HG03060 (cell line): ENCODE measurements at regions not wholly inside any gene's neighbourhood (a gene's known extent, or its start where the extent isn't known, plus 50 kb on each side); places are given as distances from the start of the nearest gene placed in this dataset.

Source experiments
- ATAC-seq: cut with Tn5 transposase; IDR thresholded peaks from one replicate; pipeline ENCODE4 v1.9.1; 2021; ENCODE audit warnings: low read depth, moderate number of reproducible peaks; ENCODE audit not compliant: unreplicated experiment

- ATAC-seq = no peak
These were observed 502.5 kb downstream of the SPRY1 start for GRCh38 chr4:123898946-123899666.

DNA sequence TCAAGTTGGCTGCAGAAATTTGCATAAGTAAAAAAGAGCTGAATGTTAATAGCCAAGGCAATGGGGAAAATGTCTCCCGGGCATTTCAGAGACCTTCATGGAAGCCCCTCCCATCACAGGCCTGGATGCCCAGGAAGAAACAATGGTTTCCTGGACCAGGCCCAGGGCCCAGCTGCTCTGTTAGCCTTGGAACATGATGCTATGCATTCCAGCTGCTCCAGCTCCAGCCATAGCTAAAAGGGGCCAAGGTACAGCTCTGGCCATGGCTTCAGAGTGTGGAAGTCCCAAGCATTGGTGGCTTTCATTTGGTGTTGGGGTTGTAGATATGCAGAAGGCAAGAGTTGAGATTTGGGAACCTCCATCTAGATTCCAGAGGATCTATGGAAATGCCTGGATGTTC lies 508.3 kb downstream of the SPRY1 start:
- ATAC-seq = no peak

GRCh38 chr4:123913598-123913997 lies 517.0 kb downstream of the SPRY1 start:
- no peak for ATAC-seq

DNA sequence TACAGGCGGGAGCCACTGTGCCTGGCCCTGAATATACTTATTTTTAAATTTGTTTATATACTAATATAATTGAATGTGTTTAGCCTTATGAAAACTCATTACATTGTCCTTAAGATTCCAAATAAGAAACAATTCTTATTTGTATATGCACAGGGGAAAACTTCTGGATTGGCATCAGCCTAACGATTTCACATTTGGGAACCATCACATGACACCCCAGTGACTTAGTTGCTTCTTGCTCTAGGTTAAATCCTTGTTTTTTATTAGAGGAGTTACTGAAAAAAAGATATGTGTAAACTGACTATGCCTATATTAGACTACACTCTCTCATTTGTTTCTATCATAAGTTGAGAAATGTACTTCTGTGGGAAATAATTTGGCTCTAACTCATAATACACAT lies 520.2 kb downstream of the SPRY1 start:
- ATAC-seq = no peak

GRCh38 chr4:123919576-123920098 lies 523.0 kb downstream of the SPRY1 start:
- no peak for ATAC-seq

- ATAC-seq = no peak
These were observed 524.7 kb downstream of the SPRY1 start for GRCh38 chr4:123921339-123921738.

- ATAC-seq = no peak
These were observed 526.3 kb downstream of the SPRY1 start for GRCh38 chr4:123922847-123923246.

- ATAC-seq = no peak
These were observed 527.9 kb downstream of the SPRY1 start for GRCh38 chr4:123924536-123924935.

DNA sequence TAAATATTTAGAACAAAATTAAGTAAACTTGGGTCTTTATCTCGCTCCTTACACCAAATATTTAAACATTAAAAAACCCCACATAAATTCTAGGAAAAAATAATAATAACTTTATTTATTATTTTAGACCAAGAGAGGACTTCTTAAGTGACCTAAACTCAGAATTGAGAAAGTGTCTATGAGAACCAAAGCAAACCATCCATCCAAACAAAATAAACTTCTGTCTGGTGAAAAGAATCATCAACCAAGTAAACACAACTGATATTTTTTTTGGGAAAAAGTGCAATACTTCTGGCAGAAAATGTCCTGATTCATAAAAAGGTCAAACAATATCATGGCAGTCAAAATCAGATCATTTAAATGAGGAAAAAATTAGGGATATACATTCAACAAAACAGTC lies 533.0 kb downstream of the SPRY1 start:
- no peak for ATAC-seq

DNA sequence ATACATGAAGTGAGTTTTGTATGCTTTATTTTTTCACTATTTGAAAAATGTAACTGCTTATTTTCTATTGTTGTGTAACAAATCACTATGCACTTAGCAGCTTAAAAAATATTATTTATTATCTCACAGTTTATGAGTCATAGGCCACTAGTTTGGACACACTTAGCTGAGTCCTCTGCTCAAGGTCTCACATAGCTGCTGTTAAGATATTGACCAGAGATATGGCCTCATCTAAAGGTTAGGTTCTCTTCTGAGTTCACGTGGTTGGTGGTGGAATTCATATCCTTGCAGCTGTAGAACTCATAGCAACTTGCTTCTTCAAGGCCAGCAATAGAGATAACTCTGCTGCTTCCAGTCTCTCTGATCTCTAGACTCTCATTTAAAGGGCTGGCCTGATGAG lies 534.4 kb downstream of the SPRY1 start:
- no peak for ATAC-seq

GRCh38 chr4:123934096-123934495 lies 537.5 kb downstream of the SPRY1 start:
- ATAC-seq = no peak

DNA sequence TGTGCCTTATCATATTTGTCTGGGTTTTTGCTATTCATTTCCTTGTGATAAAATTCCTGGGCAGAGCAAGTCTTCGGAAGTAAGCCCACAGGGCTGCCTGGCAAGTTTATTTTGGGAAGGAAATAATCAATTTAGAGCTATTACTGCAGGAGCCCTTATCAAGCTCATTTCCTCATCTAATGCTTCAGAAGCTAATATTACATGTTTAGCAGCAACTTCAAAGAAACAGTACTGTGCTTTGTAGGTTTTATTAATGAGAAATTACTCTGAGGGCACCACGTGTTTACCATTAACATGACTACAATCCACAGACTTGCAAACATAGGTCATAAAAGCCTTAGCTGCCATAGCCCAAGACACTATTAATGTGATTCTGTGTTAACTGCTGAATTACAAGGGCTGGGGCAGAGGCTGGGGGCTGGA lies 540.0 kb downstream of the SPRY1 start:
- no peak for ATAC-seq

DNA sequence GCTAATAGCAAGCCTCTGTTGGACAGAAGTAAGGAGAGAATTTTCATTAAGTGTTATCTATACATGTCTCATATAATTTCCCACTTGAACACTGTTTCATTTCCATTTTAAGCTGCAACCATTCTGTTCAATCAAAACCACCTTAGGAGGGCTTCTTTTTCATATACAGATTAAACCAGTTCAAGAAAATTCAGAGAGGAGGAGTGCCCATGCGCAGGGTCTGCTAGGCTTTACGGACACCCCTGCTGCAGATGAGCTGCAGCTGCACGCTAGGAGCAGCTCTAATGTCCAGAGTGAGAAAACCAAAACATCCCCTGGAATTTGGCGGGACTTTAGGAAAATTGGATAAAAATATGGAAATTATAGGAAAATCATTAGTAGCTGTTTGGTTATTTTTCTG lies 541.0 kb downstream of the SPRY1 start:
- ATAC-seq = no peak

DNA sequence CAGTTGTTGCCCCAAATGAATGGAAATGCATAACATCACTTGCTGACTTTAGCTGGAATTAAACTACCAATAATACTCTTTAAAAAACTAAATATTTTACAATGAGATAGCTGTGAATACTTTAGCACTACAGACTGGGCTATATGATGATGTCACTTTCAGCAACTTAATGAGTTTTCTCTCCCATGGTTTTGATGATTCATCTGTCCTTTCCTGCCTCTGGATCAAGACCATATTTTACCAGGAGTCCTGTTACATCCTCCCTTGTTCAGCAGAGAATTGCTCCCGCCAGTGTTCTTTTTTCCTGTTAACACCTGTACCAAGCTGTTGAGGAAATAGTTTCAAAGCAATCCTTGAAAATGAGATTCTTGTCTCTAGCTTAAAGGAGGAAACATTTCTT lies 543.0 kb downstream of the SPRY1 start:
- ATAC-seq = no peak

- no peak for ATAC-seq
These were observed 544.0 kb downstream of the SPRY1 start for GRCh38 chr4:123940604-123941003.

DNA sequence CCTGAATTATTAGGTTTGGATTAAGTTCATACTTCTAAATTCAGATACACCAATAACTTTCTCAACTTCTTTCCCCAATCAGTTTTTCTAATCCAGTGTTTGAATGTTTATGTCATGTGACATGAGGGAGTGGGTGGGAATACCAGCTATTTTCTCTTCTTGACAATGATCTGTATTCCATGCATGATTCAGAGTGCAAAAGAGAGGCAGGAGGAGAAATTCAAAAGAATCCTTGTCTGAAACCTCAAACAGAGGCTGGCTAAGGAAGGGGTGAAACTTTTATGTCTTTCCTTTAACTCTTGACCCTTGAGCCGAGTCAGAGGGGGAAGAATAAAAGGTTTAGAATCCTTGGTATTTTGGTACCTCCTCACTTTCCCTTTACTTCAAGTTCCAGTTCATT lies 544.7 kb downstream of the SPRY1 start:
- ATAC-seq = no peak

GRCh38 chr4:123943976-123944375 lies 547.4 kb downstream of the SPRY1 start:
- ATAC-seq = no peak

DNA sequence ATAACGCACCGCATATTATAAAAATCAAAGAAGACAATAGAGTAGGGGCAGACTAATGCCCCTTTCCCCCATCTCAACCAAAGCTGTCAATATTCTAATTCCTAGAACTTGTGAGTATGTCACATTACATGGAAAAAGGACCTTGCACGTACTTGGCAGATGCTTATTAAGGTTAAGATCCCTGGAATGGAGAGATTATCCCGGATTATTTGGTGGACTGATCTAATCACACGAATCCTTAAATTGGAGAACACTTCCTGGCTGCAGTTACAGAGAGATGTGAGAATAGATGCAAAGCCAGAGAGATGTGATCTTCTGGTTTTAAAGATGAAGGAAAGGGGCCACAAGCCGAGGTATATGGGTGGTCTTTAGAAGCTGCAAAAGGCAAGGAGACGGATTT lies 548.7 kb downstream of the SPRY1 start:
- ATAC-seq = no peak

GRCh38 chr4:123950530-123950929 lies 553.9 kb downstream of the SPRY1 start:
- ATAC-seq = no peak

GRCh38 chr4:123952530-123953274 lies 556.1 kb downstream of the SPRY1 start:
- no peak for ATAC-seq

DNA sequence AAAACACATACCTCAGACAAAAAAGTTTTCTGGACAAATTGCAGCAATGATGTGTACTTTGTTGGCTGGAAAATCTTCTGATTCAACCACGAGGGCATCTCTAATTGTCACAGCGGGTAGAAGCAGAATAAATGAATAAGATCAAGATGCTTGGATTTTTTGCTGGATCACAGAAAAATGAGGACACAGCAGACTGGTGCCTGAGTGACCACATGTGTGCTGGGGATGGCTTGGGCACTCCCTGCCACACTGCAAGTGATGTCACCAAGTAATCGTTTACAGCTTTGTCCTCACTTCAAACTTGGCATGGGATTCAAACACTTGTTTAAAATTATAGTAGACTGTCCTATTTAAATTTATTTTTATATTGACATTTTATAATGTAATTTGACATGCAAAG lies 557.0 kb downstream of the SPRY1 start:
- ATAC-seq = no peak

DNA sequence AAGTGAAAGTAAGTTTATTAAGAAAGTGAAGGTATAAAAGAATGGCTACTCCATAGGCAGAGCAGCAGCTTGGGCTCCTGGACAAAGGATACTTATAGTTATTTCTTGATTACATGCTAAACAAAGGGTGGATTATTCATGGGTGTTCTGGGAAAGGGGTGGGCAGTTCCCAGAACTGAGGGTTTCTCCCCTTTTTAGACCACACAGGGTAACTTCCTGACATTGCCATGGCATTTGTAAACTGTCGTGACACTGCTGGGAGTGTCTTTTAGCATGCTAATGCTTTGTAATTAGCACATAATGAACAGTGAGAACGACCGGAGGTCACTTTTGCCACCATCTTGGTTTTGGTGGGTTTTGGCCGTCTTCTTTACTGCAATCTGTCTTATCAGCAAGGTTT lies 557.6 kb downstream of the SPRY1 start:
- no peak for ATAC-seq
